Vagina (tissue), 2 donors: ENCODE measurements at regions not wholly inside any gene's neighbourhood (a gene's known extent, or its start where the extent isn't known, plus 50 kb on each side); places are given as distances from the start of the nearest gene placed in this dataset.

Experiments used
- DNase-seq, 2 donors: peaks; one replicate each; pipeline ENCODE4 v3.0.0-alpha.2; 2017; ENCODE audit errors: extremely low spot score in 2 of 2
- H3K27ac ChIP-seq: fragments of 200-600 bp; sonication (generic); one replicate; pipeline ENCODE4 v1.5.1; 2019
- H3K27me3 ChIP-seq: fragments of 200-600 bp; sonication (generic); one replicate; pipeline ENCODE4 v1.5.1; 2019
- H3K36me3 ChIP-seq, 2 donors: fragments of 200-600 bp; sonication (generic); one replicate each; pipeline ENCODE4 v1.5.1; 2017 to 2019
- H3K4me1 ChIP-seq: fragments of 200-600 bp; sonication (generic); one replicate; pipeline ENCODE4 v1.5.1; 2019
- H3K4me3 ChIP-seq, 2 donors: fragments of 200-600 bp; sonication (generic); 1 replicate in 1 of 2; 2 replicates in 1 of 2; pipeline ENCODE4 v1.5.1; 2016 to 2019
- H3K9me3 ChIP-seq: fragments of 200-600 bp; sonication (generic); one replicate; pipeline ENCODE4 v1.5.1; 2019
- POLR2A ChIP-seq, 2 donors: fragments of 450-650 bp; IDR thresholded peaks; one replicate each; pipeline ENCODE4 v1.6.1; 2017; ENCODE audit warnings: antibody characterized with exemption in 2 of 2, mild to moderate bottlenecking in 2 of 2, moderate library complexity in 2 of 2
- POLR2AphosphoS5 ChIP-seq, 2 donors: sonication (generic); formaldehyde crosslinking; IDR thresholded peaks; one replicate each; pipeline ENCODE4 v1.9.0; 2017; ENCODE audit warnings: antibody characterized with exemption in 2 of 2, mild to moderate bottlenecking in 2 of 2, low read depth in 1 of 2; ENCODE audit not compliant: insufficient read depth in 1 of 2
- intact Hi-C: fragments of 100-400 bp; cut with DNase I; formaldehyde crosslinking; loops from one replicate; pipeline ENCODE4 v1.15.1; 2023
- TF ChIP-seq, protein P1 (sequence below), 3 experiments: fragments of 450-650 bp in 2 of 3; fragments of 200-600 bp in 1 of 3; sonication (generic) in 1 of 3; IDR thresholded peaks; one replicate each; pipeline ENCODE4 v1.5.1; 2017 to 2019; ENCODE audit warnings: antibody characterized with exemption in 3 of 3, mild to moderate bottlenecking in 2 of 3, moderate library complexity in 2 of 3

DNA sequence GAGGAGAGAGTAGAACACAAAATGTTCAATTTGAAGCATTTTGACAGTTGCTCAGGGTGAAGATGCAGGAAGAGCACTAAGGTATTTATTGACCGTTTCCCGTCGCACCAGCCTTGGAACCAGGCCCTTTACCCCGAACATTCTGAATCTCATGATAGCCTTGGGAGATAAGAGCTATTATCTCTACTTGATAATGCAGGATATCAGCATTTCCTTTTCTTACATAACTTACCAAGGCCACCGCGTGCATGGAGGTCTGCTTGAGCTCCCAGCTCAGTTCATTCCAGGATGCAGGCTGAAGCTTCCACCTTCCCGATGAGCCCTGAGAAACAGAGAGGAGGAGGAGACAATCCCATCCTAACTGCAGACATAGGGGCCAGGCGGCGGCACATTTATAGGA, 324.2 kb upstream of the COBL start:
- no peaks in the 10 kb centered on the region for H3K36me3 ChIP-seq
- H3K4me3 ChIP-seq: no peak overlapping the region
- TF ChIP-seq POLR2AphosphoS5 (IDR thresholded peaks at IDR 0.05; ENCODE audit: insufficient read depth in 1 of 2, low read depth in 1 of 2): no peak
- TF ChIP-seq, protein P1, sequence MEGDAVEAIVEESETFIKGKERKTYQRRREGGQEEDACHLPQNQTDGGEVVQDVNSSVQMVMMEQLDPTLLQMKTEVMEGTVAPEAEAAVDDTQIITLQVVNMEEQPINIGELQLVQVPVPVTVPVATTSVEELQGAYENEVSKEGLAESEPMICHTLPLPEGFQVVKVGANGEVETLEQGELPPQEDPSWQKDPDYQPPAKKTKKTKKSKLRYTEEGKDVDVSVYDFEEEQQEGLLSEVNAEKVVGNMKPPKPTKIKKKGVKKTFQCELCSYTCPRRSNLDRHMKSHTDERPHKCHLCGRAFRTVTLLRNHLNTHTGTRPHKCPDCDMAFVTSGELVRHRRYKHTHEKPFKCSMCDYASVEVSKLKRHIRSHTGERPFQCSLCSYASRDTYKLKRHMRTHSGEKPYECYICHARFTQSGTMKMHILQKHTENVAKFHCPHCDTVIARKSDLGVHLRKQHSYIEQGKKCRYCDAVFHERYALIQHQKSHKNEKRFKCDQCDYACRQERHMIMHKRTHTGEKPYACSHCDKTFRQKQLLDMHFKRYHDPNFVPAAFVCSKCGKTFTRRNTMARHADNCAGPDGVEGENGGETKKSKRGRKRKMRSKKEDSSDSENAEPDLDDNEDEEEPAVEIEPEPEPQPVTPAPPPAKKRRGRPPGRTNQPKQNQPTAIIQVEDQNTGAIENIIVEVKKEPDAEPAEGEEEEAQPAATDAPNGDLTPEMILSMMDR (IDR thresholded peaks at IDR 0.05): no peak
- no peak for TF ChIP-seq POLR2A (IDR thresholded peaks at IDR 0.05)
- no peaks in the 10 kb centered on the region for H3K27me3 ChIP-seq
- H3K9me3 ChIP-seq: no peaks in the 10 kb centered on the region
- H3K4me1 ChIP-seq: no peaks in the 10 kb centered on the region
- intact Hi-C loops: no loop called here
- H3K27ac ChIP-seq: no peak overlapping the region
- DNase-seq: no peak

DNA sequence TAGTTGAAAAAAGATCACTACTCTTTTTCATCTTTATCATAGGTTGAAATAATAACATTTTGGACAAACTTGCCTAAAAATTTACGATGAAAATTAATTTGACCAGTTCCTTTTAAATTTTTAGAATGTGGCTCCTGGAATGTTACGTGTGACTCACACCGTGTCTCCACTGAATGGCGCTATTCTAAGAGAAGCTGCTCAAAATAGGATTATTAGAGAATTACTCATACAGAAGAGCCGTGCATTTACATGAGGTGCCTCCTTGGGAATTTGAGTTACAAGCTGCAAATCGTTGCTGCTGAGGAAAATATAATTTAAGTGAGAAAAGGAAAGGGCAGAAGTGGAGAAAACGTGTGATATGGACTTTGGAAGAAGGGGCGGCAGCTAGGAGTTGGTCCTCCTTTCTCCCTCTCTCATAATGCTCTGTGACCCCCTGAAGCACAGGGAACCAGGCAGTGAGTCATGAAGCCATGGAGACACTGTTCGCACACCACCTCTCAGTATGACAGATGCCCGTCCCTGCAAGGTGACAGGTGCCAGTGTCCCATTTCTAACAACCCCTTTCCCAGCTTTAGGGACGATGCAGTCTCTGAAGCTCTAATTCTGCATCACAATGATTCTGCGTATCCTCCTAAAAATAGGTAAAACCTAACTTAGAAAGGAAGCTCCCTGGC, 323.2 kb upstream of the COBL start:
- no peak for DNase-seq
- H3K4me1 ChIP-seq: no peaks in the 10 kb centered on the region
- TF ChIP-seq POLR2AphosphoS5 (IDR thresholded peaks at IDR 0.05; ENCODE audit: insufficient read depth in 1 of 2, low read depth in 1 of 2): no peak
- H3K27ac ChIP-seq: no peak overlapping the region
- intact Hi-C loops: no loop called here
- no peaks in the 10 kb centered on the region for H3K27me3 ChIP-seq
- H3K4me3 ChIP-seq: no peak overlapping the region
- H3K9me3 ChIP-seq: no peaks in the 10 kb centered on the region
- no peaks in the 10 kb centered on the region for H3K36me3 ChIP-seq

DNA sequence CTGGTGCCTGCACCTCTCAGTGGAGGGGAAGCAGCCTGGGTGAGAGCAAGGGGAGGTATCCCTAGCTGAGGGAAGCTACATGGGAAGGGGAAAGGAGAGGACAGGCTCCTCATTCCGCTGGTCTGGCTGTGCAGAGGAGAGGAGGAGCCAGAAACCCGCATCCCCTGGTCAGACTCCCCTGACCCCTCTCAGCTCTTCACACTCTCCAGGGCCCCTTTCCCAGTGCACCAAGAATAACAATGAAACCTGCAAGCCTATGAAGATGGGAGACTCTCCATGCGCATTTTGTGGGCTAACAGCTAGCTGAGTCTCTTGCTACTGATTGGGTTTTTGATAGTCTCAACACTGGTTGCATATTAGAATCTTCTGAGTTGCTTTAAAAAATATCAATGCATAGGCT, 319.9 kb upstream of the COBL start:
- Histone ChIP-seq H3K4me3 (no peak overlapping the region), H3K27ac (no peak overlapping the region), H3K9me3 (no peaks in the 10 kb centered on the region), H3K4me1 (no peaks in the 10 kb centered on the region), H3K27me3 (no peaks in the 10 kb centered on the region), H3K36me3 (no peaks in the 10 kb centered on the region)
- TF ChIP-seq, protein P1 (IDR thresholded peaks at IDR 0.05): no peak
- no peak for TF ChIP-seq POLR2A (IDR thresholded peaks at IDR 0.05)
- TF ChIP-seq POLR2AphosphoS5 (IDR thresholded peaks at IDR 0.05; ENCODE audit: insufficient read depth in 1 of 2, low read depth in 1 of 2): no peak
- intact Hi-C loops: no loop called here
- DNase-seq: no peak

DNA sequence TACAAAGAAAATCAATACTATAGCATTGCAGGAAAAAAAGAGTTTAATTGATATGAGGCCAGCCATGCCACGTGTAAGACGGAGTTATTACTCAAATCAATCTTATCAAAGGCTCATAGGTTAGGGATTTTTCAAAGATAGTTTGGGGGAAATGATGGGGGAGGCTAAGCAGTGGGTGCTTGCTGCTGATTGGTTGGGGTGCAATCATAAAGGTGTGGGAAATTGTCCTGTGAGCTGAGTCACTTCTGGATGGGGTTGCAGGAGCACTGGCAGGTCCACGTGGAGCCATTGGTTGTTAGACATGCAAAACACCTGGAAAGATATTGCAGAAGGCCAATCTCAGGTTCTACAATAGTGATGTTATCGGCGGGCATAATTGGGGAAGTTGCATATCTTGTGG, 319.2 kb upstream of the COBL start:
- TF ChIP-seq POLR2A (IDR thresholded peaks at IDR 0.05) (no peak), POLR2AphosphoS5 (IDR thresholded peaks at IDR 0.05; ENCODE audit: insufficient read depth in 1 of 2, low read depth in 1 of 2) (no peak)
- TF ChIP-seq, protein P1 (IDR thresholded peaks at IDR 0.05): no peak
- no peak overlapping the region for H3K27ac ChIP-seq

DNA sequence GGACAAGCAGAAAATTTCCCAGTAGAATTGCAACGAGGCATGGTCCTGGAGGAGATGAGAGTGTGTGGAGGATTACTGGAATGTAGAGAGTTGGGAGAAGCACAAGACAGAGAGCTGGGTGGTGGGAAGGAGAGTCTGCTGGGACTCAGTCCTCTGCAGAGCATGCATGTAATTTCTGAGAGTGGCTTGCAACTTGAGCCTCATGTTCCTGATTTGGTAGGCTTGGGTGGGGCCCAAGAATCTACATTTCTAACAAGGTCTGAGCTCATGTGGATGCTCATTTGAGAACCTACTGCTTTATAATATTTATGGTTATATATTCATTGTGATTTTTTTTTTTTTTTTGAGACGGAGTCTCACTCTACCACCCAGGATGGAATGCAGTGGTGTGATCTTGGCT, 317.9 kb upstream of the COBL start:
- H3K27ac ChIP-seq: no peak overlapping the region
- TF ChIP-seq, protein P1 (IDR thresholded peaks at IDR 0.05): no peak
- TF ChIP-seq POLR2A (IDR thresholded peaks at IDR 0.05) (no peak), POLR2AphosphoS5 (IDR thresholded peaks at IDR 0.05; ENCODE audit: insufficient read depth in 1 of 2, low read depth in 1 of 2) (no peak)
- peak in 1 of 2 donors; percentile 32 for DNase-seq
- no peaks in the 10 kb centered on the region for H3K9me3 ChIP-seq
- no peaks in the 10 kb centered on the region for H3K36me3 ChIP-seq
- no peaks in the 10 kb centered on the region for H3K4me1 ChIP-seq
- no peaks in the 10 kb centered on the region for H3K27me3 ChIP-seq
- H3K4me3 ChIP-seq: no peak overlapping the region
- intact Hi-C loops: no loop called here

More for the DNA sequence above, 319.2 kb upstream of the COBL start:
- DNase-seq: no peak
- Histone ChIP-seq H3K9me3 (no peaks in the 10 kb centered on the region), H3K27me3 (no peaks in the 10 kb centered on the region), H3K4me1 (no peaks in the 10 kb centered on the region), H3K36me3 (no peaks in the 10 kb centered on the region), H3K4me3 (no peak overlapping the region)
- intact Hi-C loops: no loop called here
